ENCODE measurements at regions not wholly inside any gene's neighbourhood (a gene's known extent, or its start where the extent isn't known, plus 50 kb on each side); places are given as distances from the start of the nearest gene placed in this dataset.
A peak's percentile ranks its signal among the peaks of the same experiment; 100 is the strongest.
"Not testable (repeated sequence)": the region's sequence is repeated elsewhere in the genome, so short reads cannot be mapped to it uniquely, and the experiment has no call there.

DNA sequence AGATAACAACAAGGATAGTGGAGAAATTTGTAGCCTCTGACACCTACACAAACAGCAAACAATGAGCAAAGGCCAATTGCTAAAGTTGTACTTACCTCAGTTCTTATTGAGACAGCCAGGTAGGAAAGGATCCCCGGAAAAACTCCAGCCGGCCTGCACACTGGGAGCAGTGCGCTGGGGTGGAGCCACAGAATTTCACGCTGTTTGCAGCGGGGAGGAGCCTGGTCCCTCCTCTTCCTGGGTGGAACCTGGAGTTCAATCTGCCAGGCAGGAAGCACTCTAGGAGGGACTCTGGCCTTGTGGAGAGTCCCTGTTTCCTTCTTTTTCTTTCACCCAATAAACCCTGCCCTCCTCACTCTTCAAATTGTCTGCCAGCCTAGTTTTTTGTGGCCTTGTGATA lies 382.6 kb upstream of the TGIF2LX start:
- DNase-seq (ENCODE audit: low read depth, low spot score), result not testable (repeated sequence)

DNA sequence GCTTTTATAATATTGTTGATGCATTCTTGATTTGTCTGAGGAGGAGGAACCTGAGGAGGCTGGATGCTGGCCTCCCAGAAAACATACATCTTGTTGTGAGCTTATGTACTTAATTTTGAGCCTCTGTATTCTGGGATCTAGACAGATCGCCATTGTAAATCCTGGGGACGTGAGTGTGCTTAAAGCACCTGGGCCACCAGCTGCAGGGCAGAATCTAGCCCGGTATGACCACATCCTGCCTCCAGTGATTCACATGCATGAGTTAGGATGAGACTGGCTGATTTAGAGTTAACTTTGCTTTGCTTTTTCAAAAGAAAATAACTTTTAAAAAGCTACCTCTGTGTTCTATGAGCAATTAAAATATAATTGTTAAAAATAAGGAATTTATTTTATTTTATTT lies 364.6 kb upstream of the TGIF2LX start:
- DNase-seq (ENCODE audit: low read depth, low spot score), result not testable (repeated sequence)

DNA sequence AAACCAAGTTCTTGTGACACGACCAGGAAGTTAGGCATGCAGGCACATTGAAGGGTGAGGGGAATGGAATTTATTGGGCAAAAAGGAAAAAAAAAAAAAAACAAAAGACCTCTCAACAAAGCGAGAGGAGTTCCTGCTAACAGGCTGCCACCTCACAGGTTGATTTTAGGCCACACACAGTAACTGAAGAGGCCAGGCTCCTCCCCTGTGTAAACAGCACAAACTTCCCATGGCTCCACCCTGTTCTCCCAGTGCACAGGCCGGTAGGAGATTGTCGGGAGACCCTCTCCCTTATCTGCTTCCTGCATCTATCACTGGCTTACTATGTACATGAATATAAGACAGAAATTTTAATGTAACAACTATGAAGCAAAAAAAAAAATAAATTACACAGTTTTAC lies 359.6 kb upstream of the TGIF2LX start:
- DNase-seq (ENCODE audit: low read depth, low spot score), result not testable (repeated sequence)

DNA sequence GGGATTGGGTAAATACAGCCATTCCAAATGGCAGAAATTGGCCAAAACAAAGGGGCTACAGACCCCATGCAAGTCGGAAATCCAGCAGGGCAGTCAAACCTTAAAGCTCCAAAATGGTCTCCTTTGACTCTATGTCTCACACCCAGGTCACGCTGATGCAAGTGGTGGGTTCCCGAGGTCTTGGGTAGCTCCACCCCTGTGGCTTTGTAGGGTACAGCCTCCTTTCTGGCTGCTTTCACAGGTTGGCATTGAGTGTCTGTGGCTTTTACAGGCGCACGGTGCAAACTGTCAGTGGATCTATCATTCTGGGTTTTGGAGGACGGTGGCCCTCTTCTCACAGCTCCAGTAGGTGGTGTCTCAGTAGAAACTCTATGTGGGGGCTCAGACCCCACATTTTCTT lies 358.6 kb upstream of the TGIF2LX start:
- DNase-seq (ENCODE audit: low read depth, low spot score), result not testable (repeated sequence)

DNA sequence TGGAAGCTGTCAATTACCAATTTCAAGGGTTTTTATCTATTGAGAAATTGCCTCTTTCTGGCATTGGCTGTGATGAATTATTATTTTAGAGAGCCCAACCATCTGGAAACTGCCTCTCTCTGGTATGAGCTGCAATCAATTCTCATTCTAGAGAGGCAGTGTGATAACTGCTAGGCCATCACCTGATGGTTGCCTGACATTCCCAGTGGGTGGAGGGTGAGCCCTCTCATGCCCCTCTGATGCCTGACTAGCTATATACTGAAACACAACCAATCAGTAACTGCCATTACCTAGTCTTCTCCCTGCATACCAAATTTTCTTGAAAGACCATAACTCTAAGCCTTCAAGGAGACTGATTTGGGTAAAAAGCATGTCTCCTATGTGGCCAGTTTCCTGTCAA lies 353.9 kb upstream of the TGIF2LX start:
- not testable (repeated sequence) for DNase-seq (ENCODE audit: low read depth, low spot score)

DNA sequence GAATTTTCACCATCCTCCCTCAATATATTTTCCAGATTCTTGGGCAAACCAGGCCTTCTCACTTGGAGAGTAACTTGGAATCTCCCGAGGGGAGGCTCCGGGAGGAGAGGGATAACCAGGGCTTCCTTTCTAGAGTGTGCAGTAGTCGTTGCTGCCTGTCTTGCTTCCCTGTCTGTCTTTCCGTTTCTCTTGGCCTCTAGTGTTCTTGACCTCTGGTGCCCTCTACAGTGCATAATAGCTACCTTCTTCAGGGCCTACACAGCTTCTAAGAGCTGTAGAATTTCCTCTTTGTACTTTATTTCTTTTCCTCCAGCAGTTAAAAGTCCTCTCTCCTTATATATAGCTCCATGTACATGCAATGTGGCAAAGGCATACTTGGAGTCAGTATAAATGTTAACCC lies 339.8 kb upstream of the TGIF2LX start:
- not testable (repeated sequence) for DNase-seq (ENCODE audit: low read depth, low spot score)

DNA sequence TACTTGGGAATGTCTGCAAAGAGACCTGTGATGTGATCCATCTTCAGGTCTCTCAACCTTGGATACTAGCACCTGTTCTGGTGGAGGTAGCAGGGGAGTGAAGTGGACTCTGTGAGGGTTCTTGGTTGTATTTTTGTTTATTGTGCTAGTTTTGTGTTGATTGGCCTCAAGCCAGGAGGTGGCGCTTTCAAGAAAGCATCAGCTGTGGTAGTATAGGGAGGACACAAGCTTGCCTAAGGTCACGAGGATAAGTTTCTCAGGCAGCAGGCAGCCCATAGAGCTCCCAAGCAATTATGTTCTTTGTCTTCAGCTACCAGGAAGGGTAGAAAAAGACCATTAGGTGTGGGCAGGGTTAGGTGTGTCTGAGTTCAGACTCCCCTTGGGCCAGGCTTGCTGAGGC lies 289.9 kb upstream of the TGIF2LX start:
- DNase-seq (ENCODE audit: low read depth, low spot score), result not testable (repeated sequence)

DNA sequence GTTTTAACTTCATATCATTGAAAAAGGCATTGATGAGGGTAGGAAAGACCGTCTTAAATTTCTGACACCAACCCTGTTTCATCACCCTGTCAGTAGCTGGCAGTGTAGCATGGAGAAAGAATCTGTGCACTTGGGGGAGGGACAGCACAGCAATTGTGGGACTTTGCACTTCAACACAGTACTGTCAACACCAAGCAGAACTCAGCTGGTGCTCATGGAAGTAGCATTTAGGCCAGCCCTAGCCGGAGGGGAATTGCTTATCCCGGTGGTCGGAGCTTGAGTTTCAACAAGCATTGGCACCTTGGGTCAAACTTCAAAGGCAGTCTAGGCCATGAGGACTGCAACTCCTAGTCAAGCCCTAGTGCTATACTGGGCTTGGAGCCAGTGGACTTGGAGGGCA lies 285.8 kb upstream of the TGIF2LX start:
- not testable (repeated sequence) for DNase-seq (ENCODE audit: low read depth, low spot score)

DNA sequence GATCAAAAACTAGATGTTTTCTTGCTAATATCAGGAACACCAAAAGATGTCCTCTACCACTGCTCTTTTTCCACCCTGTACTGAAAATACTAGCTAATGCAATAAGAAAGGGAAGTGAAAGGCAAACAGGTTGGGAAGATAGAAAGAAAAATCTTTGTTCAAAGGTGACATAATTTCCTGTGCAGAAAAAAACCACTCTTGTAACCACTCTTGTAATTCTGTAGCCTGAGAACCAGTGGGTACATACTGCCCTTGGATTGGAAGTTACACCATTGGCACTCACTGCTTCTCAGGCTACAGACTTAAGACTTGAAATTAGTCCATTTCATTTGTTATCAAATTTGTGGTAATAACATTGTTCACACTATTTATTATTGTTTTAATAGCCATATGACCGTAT lies 263.0 kb upstream of the TGIF2LX start:
- not testable (repeated sequence) for DNase-seq (ENCODE audit: low read depth, low spot score)

DNA sequence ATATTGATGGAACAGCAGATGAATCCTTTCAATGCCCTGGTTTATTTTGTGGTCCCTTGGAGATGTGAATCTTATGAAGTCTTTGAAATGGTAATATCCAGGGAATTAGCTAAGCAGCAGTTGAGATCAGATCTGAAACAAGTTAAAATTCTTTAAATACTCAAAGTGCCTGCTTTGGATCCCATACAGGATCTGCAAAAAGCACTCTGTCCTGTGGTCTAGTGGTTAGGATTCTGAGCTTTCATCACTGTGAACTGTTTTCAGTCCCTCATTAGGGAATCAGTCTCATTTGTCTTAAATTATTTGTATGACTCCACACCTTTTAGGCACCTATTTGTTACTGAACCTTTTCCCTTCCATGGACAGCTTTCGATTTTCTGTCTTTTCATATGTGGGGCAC lies 215.2 kb upstream of the TGIF2LX start:
- not testable (repeated sequence) for DNase-seq (ENCODE audit: low read depth, low spot score)

DNA sequence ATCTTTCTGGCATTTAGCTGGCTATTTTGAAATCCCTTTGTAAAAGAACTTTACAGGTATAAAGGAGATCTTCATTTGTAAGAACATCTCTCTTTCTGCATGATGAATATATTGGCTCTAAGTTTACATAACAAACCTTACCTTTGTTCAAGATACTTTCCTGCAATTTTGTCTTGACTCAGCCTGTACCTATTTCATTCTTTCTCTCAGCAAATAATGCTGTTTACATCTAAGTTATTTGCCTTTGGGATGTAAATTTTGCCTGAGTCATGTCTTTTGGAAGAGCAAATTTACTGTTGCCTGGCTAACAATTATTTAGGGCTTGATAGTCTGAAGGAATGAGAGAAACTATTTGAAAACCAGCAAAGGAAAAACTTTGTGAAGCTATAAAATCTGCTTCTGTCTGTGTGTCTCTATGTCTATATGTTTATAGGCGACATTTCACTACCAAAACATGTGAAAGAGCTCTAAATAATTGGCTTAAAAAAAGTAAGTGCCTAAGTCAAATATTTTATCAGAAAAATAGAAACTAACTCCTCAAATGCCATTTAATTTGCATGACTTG lies 214.3 kb upstream of the TGIF2LX start:
- DNase-seq (ENCODE audit: low read depth, low spot score), result not testable (repeated sequence)

DNA sequence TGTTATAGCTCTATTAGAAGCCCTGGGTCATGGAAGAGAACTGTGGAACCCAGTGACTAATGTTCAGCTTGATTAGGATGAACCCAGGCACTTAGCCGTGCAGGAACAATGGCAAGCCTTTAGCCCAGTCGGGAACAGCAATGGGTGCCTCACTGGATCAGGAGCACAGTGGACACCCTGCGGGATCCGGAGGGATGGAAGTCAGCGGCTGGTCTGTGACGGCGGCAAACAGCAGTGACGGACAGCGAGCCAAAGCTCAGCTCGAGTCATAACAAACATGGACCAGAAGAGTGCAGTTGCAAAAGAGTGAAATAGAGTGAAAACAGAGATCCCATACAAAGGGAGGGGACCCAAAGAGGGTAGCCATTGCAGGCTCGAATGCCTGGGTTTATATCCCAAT lies 187.3 kb upstream of the TGIF2LX start:
- not testable (repeated sequence) for DNase-seq (ENCODE audit: low read depth, low spot score)

DNA sequence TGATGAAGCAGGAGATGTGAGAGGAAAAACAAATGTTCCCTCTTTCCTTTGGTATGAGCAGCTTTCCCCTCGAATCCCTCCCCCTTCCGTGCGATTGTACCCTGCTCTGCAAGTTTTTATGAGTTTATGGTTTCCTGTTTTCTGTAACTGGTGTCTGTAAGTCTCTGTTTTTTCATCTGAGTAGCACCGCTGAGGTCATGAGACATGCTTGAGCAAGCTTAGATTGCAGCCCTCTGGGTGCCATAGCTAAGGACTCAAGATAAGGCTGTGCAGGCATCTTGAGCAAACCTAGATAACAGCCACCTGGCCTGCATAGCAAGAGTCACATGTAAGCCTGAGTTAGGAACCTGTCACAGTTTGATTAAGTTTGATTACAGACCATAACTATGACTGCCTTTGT lies 165.2 kb upstream of the TGIF2LX start:
- DNase-seq (ENCODE audit: low read depth, low spot score), result not testable (repeated sequence)

DNA sequence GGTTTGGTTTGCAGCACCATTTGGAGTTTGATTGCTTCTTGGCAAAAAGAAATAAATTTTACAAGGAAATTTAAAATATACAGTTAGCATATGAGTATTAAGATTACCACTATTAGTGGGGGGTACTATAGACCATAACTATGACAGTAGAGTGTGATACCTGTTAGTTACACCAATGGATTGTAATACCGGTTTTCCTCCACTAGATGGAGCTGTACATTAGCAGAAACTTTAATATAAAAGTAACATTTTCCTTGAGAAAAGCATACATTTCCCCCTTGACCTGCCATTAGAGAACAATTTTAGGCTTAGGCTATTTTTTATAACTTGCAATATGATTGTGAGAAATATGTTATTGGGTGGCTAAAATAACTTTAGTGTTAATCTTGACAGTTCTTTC lies 163.9 kb upstream of the TGIF2LX start:
- DNase-seq (ENCODE audit: low read depth, low spot score), result peak; percentile 2

DNA sequence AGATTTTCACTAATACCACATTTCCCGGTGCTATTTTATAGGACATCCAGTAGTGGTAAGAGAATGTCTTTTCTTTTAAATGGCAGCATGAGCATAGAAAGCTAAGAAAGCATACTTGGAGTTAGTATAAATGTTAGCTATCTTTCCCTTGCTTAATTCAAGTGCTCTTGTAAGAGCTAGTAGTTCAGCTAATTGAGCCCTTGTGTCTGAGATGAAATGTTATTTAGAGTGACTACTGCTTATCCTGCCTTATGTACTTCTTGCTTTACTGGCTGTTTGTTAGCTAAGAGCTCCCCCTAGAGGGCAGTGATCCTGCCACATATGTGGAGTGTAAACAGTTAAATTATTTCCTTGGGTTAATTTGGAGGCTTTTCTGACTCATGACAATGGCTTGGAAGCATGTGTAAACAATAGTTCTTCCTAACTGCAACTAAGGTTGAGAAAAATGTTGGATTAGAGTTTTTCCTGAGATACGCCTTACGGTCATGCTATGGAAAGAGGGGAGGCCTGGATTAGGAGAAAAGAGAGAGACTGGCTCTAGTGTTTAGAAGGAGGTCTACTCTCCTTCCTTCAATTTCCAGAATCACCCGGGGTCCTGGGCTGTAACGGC lies 162.5 kb upstream of the TGIF2LX start:
- DNase-seq (ENCODE audit: low read depth, low spot score), result not testable (repeated sequence)

DNA sequence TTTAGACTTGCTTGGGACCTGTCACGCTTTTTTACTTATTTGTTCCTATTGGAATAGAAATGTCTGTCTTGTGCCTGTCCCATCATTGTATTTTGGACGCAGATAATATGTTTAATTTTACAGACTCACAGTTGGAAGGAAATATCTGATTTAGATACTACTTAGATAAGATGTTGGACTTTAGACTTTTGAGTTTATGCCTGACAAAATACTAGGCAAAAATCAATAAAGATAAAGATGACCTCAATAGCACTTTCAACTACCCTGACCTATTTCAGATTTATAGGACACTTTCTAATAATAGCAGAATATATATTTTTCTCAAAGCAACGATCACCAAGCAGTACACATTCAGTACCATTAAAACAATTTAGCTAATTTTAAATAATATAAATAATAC lies 150.1 kb upstream of the TGIF2LX start:
- DNase-seq (ENCODE audit: low read depth, low spot score), result not testable (repeated sequence)

DNA sequence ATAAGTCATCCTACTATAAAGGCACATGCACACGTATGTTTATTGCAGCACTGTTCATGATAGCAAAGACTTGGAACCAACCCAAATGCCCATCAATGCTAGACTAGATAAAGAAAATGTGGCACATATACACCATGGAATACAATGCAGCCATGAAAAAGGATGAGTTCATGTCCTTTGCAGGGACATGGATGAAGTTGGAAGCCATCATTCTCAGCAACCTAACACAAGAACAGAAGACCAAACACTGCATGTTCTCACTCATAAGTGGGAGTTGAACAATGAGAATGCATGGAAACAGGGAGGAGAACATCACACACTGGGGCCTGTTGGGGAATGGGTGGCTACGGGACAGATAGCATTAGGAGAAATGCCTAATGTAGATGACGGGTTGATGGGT lies 110.3 kb upstream of the TGIF2LX start:
- not testable (repeated sequence) for DNase-seq (ENCODE audit: low read depth, low spot score)

DNA sequence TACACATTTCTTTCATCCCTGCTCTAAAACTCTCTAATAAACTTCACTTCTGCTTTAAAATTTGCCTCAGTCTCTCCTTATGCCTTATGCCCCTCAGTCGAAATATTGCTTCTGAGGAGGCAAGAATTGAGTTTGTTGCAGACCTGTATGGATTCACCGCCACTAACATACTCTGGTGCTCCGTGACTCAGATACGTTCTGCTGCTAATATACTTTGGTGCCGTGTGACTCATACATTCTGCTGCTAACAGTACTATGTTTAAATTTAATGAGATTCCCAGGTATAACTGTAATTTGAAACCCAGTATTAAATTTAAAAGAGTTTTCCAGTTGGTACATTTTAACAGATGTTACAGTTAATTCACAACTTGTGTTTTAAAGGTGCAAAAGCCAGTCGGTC lies 82.0 kb upstream of the TGIF2LX start:
- not testable (repeated sequence) for DNase-seq (ENCODE audit: low read depth, low spot score)

DNA sequence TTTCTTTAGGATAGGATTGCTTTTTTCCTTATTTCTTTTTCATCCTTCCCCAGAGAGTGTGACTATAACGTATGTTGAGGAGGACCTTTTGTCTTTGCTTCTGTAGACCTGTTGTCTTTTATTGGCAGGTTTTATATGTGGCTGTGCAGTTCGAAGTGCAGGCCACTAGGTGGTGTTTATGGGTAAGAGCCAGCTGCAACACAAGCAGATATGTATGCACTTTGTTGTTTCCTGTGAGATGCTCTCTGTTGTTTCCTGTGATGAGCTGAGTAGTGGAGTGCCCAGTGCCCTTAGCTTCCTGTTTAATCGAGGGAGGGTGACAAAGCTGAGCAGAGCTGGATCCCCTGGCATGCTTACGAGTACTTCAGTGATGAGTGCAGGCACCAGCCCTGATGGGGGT lies 50.0 kb upstream of the TGIF2LX start:
- peak; percentile 0 for DNase-seq (ENCODE audit: low read depth, low spot score)
